Spleen (tissue), 11 donors: ENCODE measurements at regions not wholly inside any gene's neighbourhood (a gene's known extent, or its start where the extent isn't known, plus 50 kb on each side); places are given as distances from the start of the nearest gene placed in this dataset.

ENCODE experiments used
- DNase-seq: peaks from one replicate; pipeline ENCODE4 v3.0.0-alpha.2; 2020
- H3K27ac ChIP-seq, 8 donors: fragments of 200-600 bp; sonication (generic) in 7 of 8; 1 replicate in 4 of 8; 2 replicates in 4 of 8; pipeline versions ENCODE4 v1.5.0 to v1.8.0; 2016 to 2021; ENCODE audit warnings: inconsistent platforms in 4 of 8, mild to moderate bottlenecking in 4 of 8, moderate library complexity in 1 of 8
- H3K27me3 ChIP-seq, 7 donors: fragments of 200-600 bp; sonication (generic) in 6 of 7; replicated peaks in 1 of 7; 1 replicate in 4 of 7; 2 replicates in 3 of 7; pipeline versions ENCODE4 v1.5.0 to v1.8.0; 2016 to 2021; ENCODE audit warnings: inconsistent platforms in 3 of 7, mild to moderate bottlenecking in 1 of 7
- H3K36me3 ChIP-seq, 6 donors: fragments of 200-600 bp; sonication (generic) in 5 of 6; 1 replicate in 4 of 6; 2 replicates in 2 of 6; pipeline versions ENCODE4 v1.5.0 to v1.8.0; 2016 to 2021; ENCODE audit warnings: inconsistent platforms in 2 of 6
- H3K4me1 ChIP-seq, 6 donors: fragments of 200-600 bp; sonication (generic) in 5 of 6; 1 replicate in 3 of 6; 2 replicates in 3 of 6; pipeline versions ENCODE4 v1.5.0 to v1.8.0; 2016 to 2021; ENCODE audit warnings: inconsistent platforms in 3 of 6
- H3K4me3 ChIP-seq, 8 donors: fragments of 200-600 bp; sonication (generic) in 7 of 8; 1 replicate in 4 of 8; 2 replicates in 4 of 8; pipeline versions ENCODE4 v1.5.0 to v1.8.0; 2016 to 2021; ENCODE audit warnings: inconsistent platforms in 4 of 8, mild to moderate bottlenecking in 4 of 8, moderate library complexity in 2 of 8
- H3K9me3 ChIP-seq, 8 donors: fragments of 200-600 bp; sonication (generic) in 7 of 8; 1 replicate in 4 of 8; 2 replicates in 4 of 8; pipeline versions ENCODE4 v1.5.0 to v1.8.0; 2016 to 2021; ENCODE audit warnings: inconsistent platforms in 4 of 8
- CTCF ChIP-seq, 11 experiments: fragments of 200-600 bp in 7 of 11; fragments of 450-650 bp in 4 of 11; sonication (generic) in 4 of 11; IDR thresholded peaks in 8 of 11; conservative IDR thresholded peaks in 3 of 11; 1 replicate in 7 of 11; 2 replicates in 4 of 11; pipeline versions ENCODE4 v1.4.0 to v1.8.0; 2016 to 2021; ENCODE audit warnings: antibody characterized with exemption in 11 of 11, inconsistent platforms in 4 of 11, mild to moderate bottlenecking in 1 of 11
- POLR2A ChIP-seq, 3 donors: fragments of 450-650 bp; IDR thresholded peaks; one replicate each; pipeline ENCODE4 v1.5.1; 2017; ENCODE audit warnings: antibody characterized with exemption in 3 of 3, mild to moderate bottlenecking in 1 of 3
- POLR2AphosphoS5 ChIP-seq, 3 donors: sonication (generic); formaldehyde crosslinking; IDR thresholded peaks; one replicate each; pipeline ENCODE4 v1.5.1; 2017; ENCODE audit warnings: antibody characterized with exemption in 3 of 3
- WGBS, 5 donors: extraction: QIAGEN DNeasy Blood & Tissue Kit in 3 of 5; methylation state at CpG; one replicate each; pipeline versions ENCODE4 v1.1.5 to v1.1.7; 2013 to 2018; 5-methylcytosine and 5-hydroxymethylcytosine counted together
- intact Hi-C: fragments of 100-400 bp; cut with DNase I; formaldehyde crosslinking; loops from one replicate; pipeline ENCODE4 v1.15.0; 2023; ENCODE audit warnings: low total_unique reads
- donor health status: healthy with polysubstance abuse.
- donor health status: DM: no; HTN: no; CAD: no; lungs with moderate emphysema.
- donor health status: DM: no; HTN: no; CAD: no.
- donor health status: Bipolar disorder and iron deficiency.
- donor health status: healthy.
- donor health status: DM: no; HTN: no; CAD: no.
- donor health status: DM: yes; HTN: yes; CAD: no.

GRCh38 chr20:23258747-23259121 is 91.9 kb upstream of the NXT1 start:
- Histone ChIP-seq H3K27me3 (peaks cover 0 to 14% (median 0%) of the 10 kb centered on the region in 7 donors), H3K36me3 (no peaks in the 10 kb centered on the region), H3K9me3 (peaks cover 0 to 5% (median 4%) of the 10 kb centered on the region in 8 donors), H3K27ac (peak overlapping the region in 6 of 8 donors; percentile 7 to 76 (median 58)), H3K4me3 (no peak overlapping the region), H3K4me1 (peaks cover 0 to 34% (median 21%) of the 10 kb centered on the region in 6 donors)
- no peak for TF ChIP-seq POLR2A (IDR thresholded peaks at IDR 0.05)
- DNase-seq = no peak
- intact Hi-C loops = no loop called here
- 53 to 66% (median 62%) methylated on average over 3 of the region's 3 CpGs for WGBS, 5 donors

- Histone ChIP-seq H3K36me3 (no peaks in the 10 kb centered on the region), H3K4me1 (peaks cover 0 to 34% (median 21%) of the 10 kb centered on the region in 6 donors), H3K27ac (peak overlapping the region in 7 of 8 donors; percentile 4 to 76 (median 58)), H3K9me3 (no peaks in the 10 kb centered on the region), H3K4me3 (no peak overlapping the region), H3K27me3 (peaks cover 0 to 14% (median 0%) of the 10 kb centered on the region in 7 donors)
- 53 to 65% (median 56%) methylated on average over 8 of the region's 8 CpGs for WGBS, 5 donors
- intact Hi-C loops = no loop called here
- TF ChIP-seq POLR2AphosphoS5 (IDR thresholded peaks at IDR 0.05) (peak in 1 of 3 donors; percentile 56), POLR2A (IDR thresholded peaks at IDR 0.05) (no peak)
- no peak for DNase-seq
Measured at GRCh38 chr20:23257848-23258746, 92.5 kb upstream of the NXT1 start.

- DNase-seq = no peak
- Histone ChIP-seq H3K36me3 (no peaks in the 10 kb centered on the region), H3K9me3 (no peaks in the 10 kb centered on the region), H3K27me3 (peaks cover 0 to 14% (median 0%) of the 10 kb centered on the region in 7 donors), H3K27ac (peak overlapping the region in 6 of 8 donors; percentile 4 to 76 (median 58)), H3K4me1 (peaks cover 0 to 34% (median 21%) of the 10 kb centered on the region in 6 donors), H3K4me3 (no peak overlapping the region)
- WGBS, 5 donors = 33 to 52% (median 46%) methylated on average over 11 to 12 of the region's 12 CpGs
- intact Hi-C loops = no loop called here
- TF ChIP-seq POLR2AphosphoS5 (IDR thresholded peaks at IDR 0.05) (peak in 2 of 3 donors; percentile 17 to 53), POLR2A (IDR thresholded peaks at IDR 0.05) (no peak), CTCF (IDR thresholded peaks at IDR 0.05 in 8 of 11, conservative IDR thresholded peaks at IDR 0.05 in 3 of 11) (no peak)
Measured at GRCh38 chr20:23257106-23257761, 93.4 kb upstream of the NXT1 start.

GRCh38 chr20:23255716-23256385 is 94.7 kb upstream of the NXT1 start:
- Histone ChIP-seq H3K4me1 (peaks cover 0 to 34% (median 21%) of the 10 kb centered on the region in 6 donors), H3K27ac (peak overlapping the region in 1 of 8 donors; percentile 70), H3K9me3 (no peaks in the 10 kb centered on the region), H3K4me3 (no peak overlapping the region), H3K36me3 (no peaks in the 10 kb centered on the region), H3K27me3 (peaks cover 0 to 14% (median 0%) of the 10 kb centered on the region in 7 donors)
- 72 to 77% (median 75%) methylated on average over 3 to 6 of the region's 6 CpGs for WGBS, 5 donors
- intact Hi-C loops = no loop called here
- DNase-seq = no peak
- TF ChIP-seq CTCF (IDR thresholded peaks at IDR 0.05 in 8 of 11, conservative IDR thresholded peaks at IDR 0.05 in 3 of 11) (no peak), POLR2AphosphoS5 (IDR thresholded peaks at IDR 0.05) (no peak), POLR2A (IDR thresholded peaks at IDR 0.05) (no peak)
